ENCODE measurements at regions not wholly inside any gene's neighbourhood (a gene's known extent, or its start where the extent isn't known, plus 50 kb on each side); places are given as distances from the start of the nearest gene placed in this dataset.

GRCh38 chr20:56995149-56995548 lies 271.3 kb downstream of the BMP7 start:
- CTCF ChIA-PET: interaction anchor here (0.9 to 1.5 kb wide), 3 partner anchors 9 to 445 kb away, joined by 3 to 4 read pairs (median 4); no protein-coding TSS in a partner anchor
- TF ChIP-seq, protein P1, sequence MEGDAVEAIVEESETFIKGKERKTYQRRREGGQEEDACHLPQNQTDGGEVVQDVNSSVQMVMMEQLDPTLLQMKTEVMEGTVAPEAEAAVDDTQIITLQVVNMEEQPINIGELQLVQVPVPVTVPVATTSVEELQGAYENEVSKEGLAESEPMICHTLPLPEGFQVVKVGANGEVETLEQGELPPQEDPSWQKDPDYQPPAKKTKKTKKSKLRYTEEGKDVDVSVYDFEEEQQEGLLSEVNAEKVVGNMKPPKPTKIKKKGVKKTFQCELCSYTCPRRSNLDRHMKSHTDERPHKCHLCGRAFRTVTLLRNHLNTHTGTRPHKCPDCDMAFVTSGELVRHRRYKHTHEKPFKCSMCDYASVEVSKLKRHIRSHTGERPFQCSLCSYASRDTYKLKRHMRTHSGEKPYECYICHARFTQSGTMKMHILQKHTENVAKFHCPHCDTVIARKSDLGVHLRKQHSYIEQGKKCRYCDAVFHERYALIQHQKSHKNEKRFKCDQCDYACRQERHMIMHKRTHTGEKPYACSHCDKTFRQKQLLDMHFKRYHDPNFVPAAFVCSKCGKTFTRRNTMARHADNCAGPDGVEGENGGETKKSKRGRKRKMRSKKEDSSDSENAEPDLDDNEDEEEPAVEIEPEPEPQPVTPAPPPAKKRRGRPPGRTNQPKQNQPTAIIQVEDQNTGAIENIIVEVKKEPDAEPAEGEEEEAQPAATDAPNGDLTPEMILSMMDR (IDR thresholded peaks at IDR 0.05; ENCODE audit: unreplicated experiment): no peak
- no peak for DNase-seq
- Mint-ChIP-seq H3K36me3 (ENCODE audit: insufficient read depth, unreplicated experiment) (no peaks in the 10 kb centered on the region), H3K4me1 (ENCODE audit: low read depth, unreplicated experiment) (no peaks in the 10 kb centered on the region), H3K27me3 (ENCODE audit: unreplicated experiment) (peaks cover 93% of the 10 kb centered on the region), H3K9me3 (ENCODE audit: low read depth, unreplicated experiment) (peaks cover 2% of the 10 kb centered on the region), H3K27ac (ENCODE audit: unreplicated experiment) (no peak overlapping the region), H3K4me3 (ENCODE audit: low read depth, unreplicated experiment) (no peak overlapping the region)
- intact Hi-C loops (cut with micrococcal nuclease; ENCODE audit: unreplicated experiment): loop anchor here (1.0 kb wide), 1 partner anchor 445 kb away; no protein-coding TSS in a partner anchor
- BruUV-seq (replicated peaks): no TSS peak

GRCh38 chr20:56995635-56996075 lies 270.8 kb downstream of the BMP7 start:
- CTCF ChIA-PET: interaction anchor here (0.9 to 1.5 kb wide), 3 partner anchors 10 to 445 kb away, joined by 3 to 4 read pairs (median 4); no protein-coding TSS in a partner anchor
- no peak overlapping the region for H3K27ac Mint-ChIP-seq (ENCODE audit: unreplicated experiment)
- TF ChIP-seq, protein P1 (IDR thresholded peaks at IDR 0.05; ENCODE audit: unreplicated experiment): peak; percentile 90
- no TSS peak for BruUV-seq (replicated peaks)
- peaks cover 88% of the 10 kb centered on the region for H3K27me3 Mint-ChIP-seq (ENCODE audit: unreplicated experiment)
- intact Hi-C loops (cut with micrococcal nuclease; ENCODE audit: unreplicated experiment): loop anchor here (1.0 kb wide), 1 partner anchor 445 kb away; no protein-coding TSS in a partner anchor
- DNase-seq: peak; percentile 75
- H3K4me3 Mint-ChIP-seq (ENCODE audit: low read depth, unreplicated experiment): no peak overlapping the region
- peaks cover 2% of the 10 kb centered on the region for H3K9me3 Mint-ChIP-seq (ENCODE audit: low read depth, unreplicated experiment)
- no peaks in the 10 kb centered on the region for H3K36me3 Mint-ChIP-seq (ENCODE audit: insufficient read depth, unreplicated experiment)
- H3K4me1 Mint-ChIP-seq (ENCODE audit: low read depth, unreplicated experiment): no peaks in the 10 kb centered on the region

DNA sequence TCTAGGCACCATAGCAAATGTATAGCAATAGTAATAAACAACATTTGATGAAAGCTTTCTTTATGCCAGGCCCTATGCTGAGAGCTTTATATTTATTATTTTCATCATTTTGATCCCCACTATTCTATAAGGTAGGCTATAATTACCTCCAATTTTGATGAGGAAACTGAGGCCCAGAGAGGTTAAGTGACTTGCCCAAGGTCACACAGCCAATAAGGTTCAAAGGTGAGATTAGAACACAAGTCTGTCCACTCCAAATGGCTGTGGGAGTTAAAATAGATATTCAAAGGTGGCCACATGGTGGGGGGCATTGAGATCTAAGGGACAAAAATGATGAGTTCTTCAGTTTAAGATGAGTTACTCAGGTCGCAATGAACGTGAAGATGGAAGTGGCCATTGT lies 269.9 kb downstream of the BMP7 start:
- no peak for DNase-seq
- H3K4me3 Mint-ChIP-seq (ENCODE audit: low read depth, unreplicated experiment): no peak overlapping the region
- no peaks in the 10 kb centered on the region for H3K4me1 Mint-ChIP-seq (ENCODE audit: low read depth, unreplicated experiment)
- H3K27ac Mint-ChIP-seq (ENCODE audit: unreplicated experiment): no peak overlapping the region
- H3K36me3 Mint-ChIP-seq (ENCODE audit: insufficient read depth, unreplicated experiment): no peaks in the 10 kb centered on the region
- intact Hi-C loops (cut with micrococcal nuclease; ENCODE audit: unreplicated experiment): no loop called here
- TF ChIP-seq, protein P1 (IDR thresholded peaks at IDR 0.05; ENCODE audit: unreplicated experiment): no peak
- H3K9me3 Mint-ChIP-seq (ENCODE audit: low read depth, unreplicated experiment): peaks cover 2% of the 10 kb centered on the region
- H3K27me3 Mint-ChIP-seq (ENCODE audit: unreplicated experiment): peaks cover 79% of the 10 kb centered on the region
- CTCF ChIA-PET: interaction anchor here (0.5 kb wide), 1 partner anchor 263 kb away, joined by 8 read pairs; no protein-coding TSS in a partner anchor
- no TSS peak for BruUV-seq (replicated peaks)

DNA sequence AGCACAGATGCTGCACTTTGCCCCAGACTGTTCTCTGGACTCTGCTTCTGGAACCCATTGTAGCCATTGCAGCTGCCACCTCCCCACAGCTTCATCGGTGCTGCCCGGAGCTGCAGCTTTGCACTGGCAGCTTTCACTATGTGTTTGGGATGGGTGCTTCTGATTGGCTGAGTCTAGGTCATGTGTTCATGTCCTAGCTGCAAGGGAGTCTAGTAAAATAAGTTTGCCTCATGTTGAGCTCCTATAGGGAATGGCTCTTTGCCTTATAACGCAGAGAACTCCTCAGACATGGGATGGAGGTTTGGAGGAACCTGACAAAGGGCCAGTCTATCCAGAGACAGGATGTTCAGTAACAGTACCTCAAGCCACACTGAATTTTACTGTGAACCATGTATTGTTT lies 268.0 kb downstream of the BMP7 start:
- no TSS peak for BruUV-seq (replicated peaks)
- intact Hi-C loops (cut with micrococcal nuclease; ENCODE audit: unreplicated experiment): no loop called here
- Mint-ChIP-seq H3K27me3 (ENCODE audit: unreplicated experiment) (peaks cover 76% of the 10 kb centered on the region), H3K4me1 (ENCODE audit: low read depth, unreplicated experiment) (no peaks in the 10 kb centered on the region), H3K9me3 (ENCODE audit: low read depth, unreplicated experiment) (peaks cover 2% of the 10 kb centered on the region), H3K36me3 (ENCODE audit: insufficient read depth, unreplicated experiment) (no peaks in the 10 kb centered on the region), H3K4me3 (ENCODE audit: low read depth, unreplicated experiment) (no peak overlapping the region), H3K27ac (ENCODE audit: unreplicated experiment) (no peak overlapping the region)
- no peak for DNase-seq
- CTCF ChIA-PET: no interaction called here
- TF ChIP-seq, protein P1 (IDR thresholded peaks at IDR 0.05; ENCODE audit: unreplicated experiment): no peak
